Transverse colon (tissue), 4 donors: ENCODE measurements at regions not wholly inside any gene's neighbourhood (a gene's known extent, or its start where the extent isn't known, plus 50 kb on each side); places are given as distances from the start of the nearest gene placed in this dataset.
A peak's percentile ranks its signal among the peaks of the same experiment; 100 is the strongest.

Source experiments
- DNase-seq: peaks from one replicate; pipeline ENCODE4 v3.0.0-alpha.2; 2019
- H3K27ac ChIP-seq, 4 donors: fragments of 200-600 bp; sonication (generic); 2 replicates each; pipeline ENCODE4 v1.5.1; 2016 to 2018; ENCODE audit warnings: inconsistent platforms in 4 of 4
- H3K27me3 ChIP-seq: fragments of 200-600 bp; sonication (generic); 2 replicates; pipeline ENCODE4 v1.5.1; 2017; ENCODE audit warnings: inconsistent platforms
- H3K36me3 ChIP-seq, 4 donors: fragments of 200-600 bp; sonication (generic); 2 replicates each; pipeline ENCODE4 v1.5.1; 2017 to 2019; ENCODE audit warnings: inconsistent platforms in 4 of 4
- H3K4me1 ChIP-seq, 4 donors: fragments of 200-600 bp; sonication (generic); 2 replicates each; pipeline ENCODE4 v1.5.1; 2017 to 2020; ENCODE audit warnings: inconsistent platforms in 4 of 4
- H3K4me3 ChIP-seq, 4 donors: fragments of 200-600 bp; sonication (generic); 1 replicate in 1 of 4; 2 replicates in 3 of 4; pipeline versions ENCODE4 v1.5.1 to v1.6.1; 2017 to 2019; ENCODE audit warnings: inconsistent platforms in 4 of 4
- H3K9me3 ChIP-seq, 2 donors: fragments of 200-600 bp; sonication (generic); 2 replicates each; pipeline ENCODE4 v1.5.1; 2017 to 2019; ENCODE audit warnings: inconsistent platforms in 2 of 2
- EP300 ChIP-seq: sonication (generic); formaldehyde crosslinking; IDR thresholded peaks from one replicate; pipeline ENCODE4 v1.6.1; 2017; ENCODE audit warnings: antibody characterized with exemption, low read depth
- POLR2A ChIP-seq: fragments of 450-650 bp; IDR thresholded peaks from one replicate; pipeline ENCODE4 v1.6.1; 2016; ENCODE audit warnings: antibody characterized with exemption, mild to moderate bottlenecking, moderate library complexity
- POLR2AphosphoS5 ChIP-seq, 3 donors: sonication (generic); formaldehyde crosslinking; IDR thresholded peaks; one replicate each; pipeline ENCODE4 v1.6.1; 2016; ENCODE audit warnings: antibody characterized with exemption in 3 of 3
- WGBS, 2 donors: methylation state at CpG; one replicate each; pipeline ENCODE4 v1.1.5; 2018; ENCODE audit warnings: low coverage in 1 of 2; 5-methylcytosine and 5-hydroxymethylcytosine counted together
- in situ Hi-C, 4 donors: fragments of 200-750 bp; cut with MboI; loops; one replicate each; pipeline versions ENCODE4 v1.15.0 to v1.15.1; 2017; ENCODE audit warnings: low sequenced_read_pairs in 3 of 4, low pct_ligation_motif_present in 1 of 4, low pct_unique_long_range_greater_than_20kb in 1 of 4
- intact Hi-C: fragments of 100-400 bp; cut with DNase I; formaldehyde crosslinking; loops from one replicate; pipeline ENCODE4 v1.15.1; 2023; ENCODE audit warnings: low total_unique reads
- TF ChIP-seq, protein P1 (sequence below), 5 experiments: fragments of 200-600 bp in 3 of 5; fragments of 450-650 bp in 2 of 5; sonication (generic) in 3 of 5; IDR thresholded peaks; 1 replicate in 2 of 5; 2 replicates in 3 of 5; pipeline ENCODE4 v1.5.1; 2016 to 2017; ENCODE audit warnings: antibody characterized with exemption in 5 of 5, inconsistent platforms in 3 of 5, mild to moderate bottlenecking in 2 of 5, moderate library complexity in 1 of 5

DNA sequence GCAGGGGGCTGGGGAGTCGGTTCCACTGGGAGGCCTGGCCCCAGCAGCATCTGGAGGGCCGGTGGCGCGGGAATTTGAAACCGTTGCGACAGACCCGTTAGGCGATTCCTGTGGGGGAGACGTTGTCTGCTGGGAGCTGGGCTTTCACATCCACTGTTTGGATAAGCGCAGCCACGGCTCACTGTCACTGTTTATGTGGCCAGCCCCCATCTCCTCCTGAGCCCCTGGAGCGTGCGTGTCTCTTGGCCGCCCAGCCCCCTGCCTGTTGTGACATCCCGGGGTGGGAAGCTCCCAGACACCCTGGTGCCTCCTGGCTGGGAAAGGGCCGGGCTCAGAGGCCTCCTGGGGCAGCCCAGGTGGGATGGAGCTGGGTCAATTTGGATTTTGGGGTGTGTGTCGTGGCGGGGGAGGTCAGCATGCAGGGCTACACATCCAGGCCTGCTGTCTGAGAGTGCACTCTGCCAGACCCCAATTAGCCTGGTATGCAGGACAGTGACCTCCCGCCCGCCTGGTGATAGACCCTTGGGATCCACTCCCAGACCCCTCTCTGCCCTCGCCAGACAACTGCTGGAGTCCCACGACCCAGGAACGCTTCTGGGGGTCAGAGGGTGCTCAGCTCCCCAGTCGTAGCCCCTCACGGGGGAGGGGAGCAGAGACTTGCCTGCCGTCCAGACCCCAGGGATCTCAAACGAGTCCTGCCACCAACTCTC lies 62.0 kb upstream of the RNU6ATAC start:
- in situ Hi-C loops: no loop called here
- H3K27ac ChIP-seq: peak overlapping the region in 1 of 4 donors; percentile 23
- whole genome bisulfite sequencing, 2 donors: 60% methylated on average over 19 of the region's 27 CpGs; no CpG with 5 or more reads in 1 of the 2 donors

GRCh38 chr9:134227451-134228411 lies 63.4 kb upstream of the RNU6ATAC start:
- in situ Hi-C loops: no loop called here
- peaks cover 18 to 37% (median 24%) of the 10 kb centered on the region in 4 donors for H3K4me1 ChIP-seq

More for the DNA sequence above, 62.0 kb upstream of the RNU6ATAC start:
- Histone ChIP-seq H3K36me3 (no peaks in the 10 kb centered on the region), H3K4me3 (no peak overlapping the region), H3K4me1 (peaks cover 15 to 29% (median 18%) of the 10 kb centered on the region in 4 donors), H3K9me3 (no peaks in the 10 kb centered on the region), H3K27me3 (peaks cover 44% of the 10 kb centered on the region)
- intact Hi-C loops: no loop called here
- TF ChIP-seq, protein P1, sequence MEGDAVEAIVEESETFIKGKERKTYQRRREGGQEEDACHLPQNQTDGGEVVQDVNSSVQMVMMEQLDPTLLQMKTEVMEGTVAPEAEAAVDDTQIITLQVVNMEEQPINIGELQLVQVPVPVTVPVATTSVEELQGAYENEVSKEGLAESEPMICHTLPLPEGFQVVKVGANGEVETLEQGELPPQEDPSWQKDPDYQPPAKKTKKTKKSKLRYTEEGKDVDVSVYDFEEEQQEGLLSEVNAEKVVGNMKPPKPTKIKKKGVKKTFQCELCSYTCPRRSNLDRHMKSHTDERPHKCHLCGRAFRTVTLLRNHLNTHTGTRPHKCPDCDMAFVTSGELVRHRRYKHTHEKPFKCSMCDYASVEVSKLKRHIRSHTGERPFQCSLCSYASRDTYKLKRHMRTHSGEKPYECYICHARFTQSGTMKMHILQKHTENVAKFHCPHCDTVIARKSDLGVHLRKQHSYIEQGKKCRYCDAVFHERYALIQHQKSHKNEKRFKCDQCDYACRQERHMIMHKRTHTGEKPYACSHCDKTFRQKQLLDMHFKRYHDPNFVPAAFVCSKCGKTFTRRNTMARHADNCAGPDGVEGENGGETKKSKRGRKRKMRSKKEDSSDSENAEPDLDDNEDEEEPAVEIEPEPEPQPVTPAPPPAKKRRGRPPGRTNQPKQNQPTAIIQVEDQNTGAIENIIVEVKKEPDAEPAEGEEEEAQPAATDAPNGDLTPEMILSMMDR (IDR thresholded peaks at IDR 0.05): no peak
- TF ChIP-seq EP300 (no peak), POLR2AphosphoS5 (IDR thresholded peaks at IDR 0.05) (no peak), POLR2A (no peak)
- DNase-seq: peak; percentile 46

DNA sequence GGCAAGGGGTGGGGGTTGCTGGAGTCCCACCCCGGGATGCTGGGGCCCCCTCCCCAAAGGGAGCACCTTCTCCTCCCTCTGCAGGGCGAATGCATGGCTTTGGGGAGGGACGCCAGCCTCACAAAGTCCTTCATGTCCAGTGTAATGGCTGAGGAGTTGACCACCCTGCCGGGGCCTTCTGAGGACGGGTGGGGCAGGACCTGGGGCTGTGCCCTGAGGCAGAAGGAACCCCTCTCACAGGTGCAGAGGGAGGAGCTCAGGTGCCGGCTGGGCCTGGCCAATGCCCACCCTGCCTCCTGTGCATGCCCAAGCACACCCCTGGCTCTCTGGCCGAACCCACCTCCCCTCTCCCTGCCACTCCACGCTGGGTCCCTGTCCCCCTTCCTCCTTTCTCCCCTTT lies 64.3 kb upstream of the RNU6ATAC start:
- Histone ChIP-seq H3K36me3 (no peaks in the 10 kb centered on the region), H3K27ac (no peak overlapping the region), H3K27me3 (peaks cover 26% of the 10 kb centered on the region), H3K4me3 (no peak overlapping the region), H3K9me3 (no peaks in the 10 kb centered on the region), H3K4me1 (peaks cover 18 to 32% (median 23%) of the 10 kb centered on the region in 4 donors)
- TF ChIP-seq EP300 (no peak), POLR2AphosphoS5 (IDR thresholded peaks at IDR 0.05) (no peak)
- 63% methylated on average over 8 of the region's 8 CpGs; no CpG with 5 or more reads in 1 of the 2 donors for WGBS, 2 donors
- intact Hi-C loops (no loop called here), in situ Hi-C loops (no loop called here)
- DNase-seq: no peak

More at GRCh38 chr9:134227451-134228411, 63.4 kb upstream of the RNU6ATAC start:
- Histone ChIP-seq H3K4me3 (no peak overlapping the region), H3K27me3 (peaks cover 35% of the 10 kb centered on the region), H3K27ac (no peak overlapping the region), H3K36me3 (no peaks in the 10 kb centered on the region), H3K9me3 (no peaks in the 10 kb centered on the region)
- WGBS, 2 donors: 40% methylated on average over 23 of the region's 27 CpGs; no CpG with 5 or more reads in 1 of the 2 donors
- no peak for DNase-seq
- intact Hi-C loops: no loop called here
- TF ChIP-seq POLR2AphosphoS5 (IDR thresholded peaks at IDR 0.05) (no peak), POLR2A (no peak), EP300 (no peak)
- TF ChIP-seq, protein P1 (IDR thresholded peaks at IDR 0.05): no peak

- TF ChIP-seq POLR2AphosphoS5 (IDR thresholded peaks at IDR 0.05): no peak
- TF ChIP-seq POLR2A: no peak
- TF ChIP-seq EP300: no peak
- TF ChIP-seq, protein P1 (IDR thresholded peaks at IDR 0.05): no peak
- WGBS, 2 donors: 79 to 90% methylated on average over 2 to 10 of the region's 23 CpGs
- H3K4me3 ChIP-seq: no peak overlapping the region
Measured at GRCh38 chr9:134229466-134230091, 65.2 kb upstream of the RNU6ATAC start.

More at GRCh38 chr9:134229466-134230091, 65.2 kb upstream of the RNU6ATAC start:
- Histone ChIP-seq H3K27ac (no peak overlapping the region), H3K27me3 (peaks cover 25% of the 10 kb centered on the region), H3K9me3 (no peaks in the 10 kb centered on the region), H3K36me3 (no peaks in the 10 kb centered on the region), H3K4me1 (peaks cover 12 to 23% (median 16%) of the 10 kb centered on the region in 4 donors)
- DNase-seq: no peak
- intact Hi-C loops (no loop called here), in situ Hi-C loops (no loop called here)
